ENCODE measurements at regions not wholly inside any gene's neighbourhood (a gene's known extent, or its start where the extent isn't known, plus 50 kb on each side); places are given as distances from the start of the nearest gene placed in this dataset.

DNA sequence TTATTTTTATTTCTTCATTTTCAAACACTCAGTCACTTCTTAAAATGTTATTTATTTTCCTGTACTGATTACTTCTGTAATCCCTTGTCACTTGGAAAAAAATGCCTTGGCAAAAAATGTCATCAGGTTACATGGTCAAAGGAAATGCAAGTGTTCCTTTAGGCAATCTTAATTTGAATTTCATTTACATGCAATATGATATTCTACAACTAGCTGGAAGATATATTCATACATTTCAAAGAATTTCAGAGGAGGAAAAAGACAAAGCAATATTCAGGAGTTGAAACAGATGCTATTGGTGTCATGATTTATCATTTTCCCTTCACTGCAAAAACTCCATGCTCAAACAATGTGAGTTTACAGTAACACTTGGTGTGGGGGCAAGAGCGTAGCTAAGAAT lies 1316.6 kb downstream of the FSTL5 start:
- intact Hi-C loops (cut with DNase I, micrococcal nuclease): no loop called here
- ATAC-seq (no peak), DNase-seq (no peak)

DNA sequence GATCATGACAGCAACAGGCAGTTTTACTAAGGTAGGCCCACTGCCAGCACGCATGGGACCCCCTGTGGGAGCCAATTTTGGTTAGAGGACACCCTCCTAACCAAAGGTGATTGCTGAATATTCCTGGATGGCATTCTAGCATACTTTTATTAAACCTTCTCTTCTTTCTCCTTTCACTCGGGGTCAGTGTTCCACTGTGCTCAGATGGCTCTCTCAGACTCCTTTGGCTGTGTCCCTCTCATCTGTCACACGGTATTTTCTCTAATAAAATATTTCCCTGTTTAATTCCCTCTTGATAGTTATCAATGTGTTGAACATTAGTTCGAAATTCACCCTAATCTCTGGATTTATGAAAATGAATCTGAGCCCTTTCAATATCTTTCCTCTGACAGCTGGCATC lies 1315.3 kb downstream of the FSTL5 start:
- no peak for DNase-seq
- intact Hi-C loops (cut with DNase I, micrococcal nuclease): no loop called here
- no peak for ATAC-seq

DNA sequence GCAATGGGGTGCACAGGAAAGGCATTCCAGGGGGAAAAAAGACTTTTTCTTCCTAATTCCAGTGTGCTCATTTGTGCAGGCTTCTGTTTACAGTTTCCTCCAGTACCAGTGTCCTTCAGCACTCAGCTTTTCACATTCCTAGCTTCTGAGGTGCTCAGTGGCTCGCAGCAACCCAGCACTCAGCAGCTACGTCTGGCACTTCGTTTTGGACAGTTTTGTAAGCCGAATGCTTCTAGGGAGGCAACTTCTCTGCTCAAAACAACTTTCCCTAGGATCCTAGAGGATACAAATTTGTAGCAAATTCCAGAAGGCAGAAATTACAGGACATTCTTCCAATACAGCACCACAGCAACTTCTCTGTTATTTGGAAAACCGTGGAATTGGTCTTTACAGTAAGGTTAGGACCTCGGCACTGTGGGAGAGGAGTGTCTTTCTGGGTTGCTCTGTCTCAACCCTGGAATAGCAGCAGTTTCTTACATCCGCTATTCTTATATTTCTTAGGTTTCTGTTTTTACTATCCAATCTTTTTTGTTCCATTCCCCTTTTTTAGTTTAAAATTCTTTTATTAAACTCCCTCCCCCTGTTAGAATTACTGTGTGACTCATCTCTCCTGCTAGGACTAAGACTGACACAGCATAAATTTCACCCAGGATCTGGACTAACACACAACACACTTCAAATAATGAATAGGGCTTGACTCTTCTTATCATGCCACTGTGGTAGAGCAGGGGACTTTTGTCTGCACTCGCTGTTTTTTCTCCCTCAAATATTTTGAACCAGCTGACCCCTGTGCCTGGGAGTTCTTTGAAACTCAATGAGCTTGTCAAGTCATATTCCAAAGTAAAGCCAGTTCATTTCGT lies 1314.7 kb downstream of the FSTL5 start:
- DNase-seq (no peak), ATAC-seq (no peak)
- intact Hi-C loops (cut with DNase I, micrococcal nuclease): no loop called here

DNA sequence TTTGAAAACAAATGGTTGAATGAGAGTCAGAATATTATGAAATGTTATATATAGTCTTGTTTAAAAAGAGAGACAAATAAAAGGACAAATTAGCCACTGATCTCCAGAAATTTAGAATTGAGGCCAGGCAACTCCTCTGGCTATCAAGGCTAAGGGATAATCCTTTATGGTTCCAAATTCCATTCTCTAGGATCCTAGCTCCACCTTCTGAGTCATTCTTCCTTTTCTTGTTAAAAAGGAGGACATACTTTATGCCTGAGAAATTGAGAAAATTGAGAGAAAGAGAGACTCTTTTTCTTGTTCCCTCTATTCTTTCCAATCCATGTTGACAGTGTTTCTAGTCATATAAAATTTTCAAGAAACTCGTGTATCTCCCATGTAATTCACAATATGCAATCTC lies 1299.5 kb downstream of the FSTL5 start:
- ATAC-seq (no peak), DNase-seq (no peak)
- intact Hi-C loops (cut with DNase I, micrococcal nuclease): no loop called here

DNA sequence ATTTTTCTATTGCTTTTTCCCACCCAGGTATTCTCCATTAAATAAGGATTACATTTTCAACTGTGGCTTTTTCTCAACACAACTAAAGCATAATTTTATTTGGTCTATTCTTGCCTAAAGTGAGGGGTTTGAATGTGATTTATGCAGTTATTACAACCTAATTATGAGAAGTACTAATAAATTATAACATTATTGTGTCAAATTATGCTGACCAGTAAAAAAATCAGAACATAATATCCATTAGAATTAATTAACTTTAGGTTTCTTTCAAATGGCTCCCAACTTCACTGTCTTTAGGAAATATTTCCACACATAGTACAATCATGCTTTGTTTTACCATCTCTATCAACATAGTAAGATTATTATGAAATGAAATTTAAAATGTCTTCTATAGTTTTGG lies 1293.9 kb downstream of the FSTL5 start:
- no peak for ATAC-seq

DNA sequence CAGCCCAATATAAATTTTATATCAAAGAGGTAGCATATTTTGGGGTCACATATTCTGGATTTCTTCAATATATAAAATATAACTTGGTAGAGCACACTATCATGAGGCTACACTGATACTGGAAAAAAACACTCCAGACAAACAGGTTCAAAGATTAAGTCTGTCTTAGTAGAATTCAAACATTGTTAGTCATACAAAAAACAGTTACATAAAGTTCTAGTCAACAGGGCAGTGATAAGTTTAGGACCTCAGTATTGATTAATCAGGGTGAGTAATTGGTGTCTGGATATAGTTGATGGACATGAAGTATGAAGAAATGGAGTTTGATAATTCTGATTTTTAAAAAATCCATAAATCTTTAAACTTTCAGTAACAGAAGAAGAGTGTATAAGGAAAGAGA lies 1291.3 kb downstream of the FSTL5 start:
- no peak for DNase-seq
- ATAC-seq: no peak
- intact Hi-C loops (cut with DNase I, micrococcal nuclease): no loop called here

More for the DNA sequence above, 1293.9 kb downstream of the FSTL5 start:
- intact Hi-C loops (cut with DNase I, micrococcal nuclease): no loop called here
- no peak for DNase-seq

DNA sequence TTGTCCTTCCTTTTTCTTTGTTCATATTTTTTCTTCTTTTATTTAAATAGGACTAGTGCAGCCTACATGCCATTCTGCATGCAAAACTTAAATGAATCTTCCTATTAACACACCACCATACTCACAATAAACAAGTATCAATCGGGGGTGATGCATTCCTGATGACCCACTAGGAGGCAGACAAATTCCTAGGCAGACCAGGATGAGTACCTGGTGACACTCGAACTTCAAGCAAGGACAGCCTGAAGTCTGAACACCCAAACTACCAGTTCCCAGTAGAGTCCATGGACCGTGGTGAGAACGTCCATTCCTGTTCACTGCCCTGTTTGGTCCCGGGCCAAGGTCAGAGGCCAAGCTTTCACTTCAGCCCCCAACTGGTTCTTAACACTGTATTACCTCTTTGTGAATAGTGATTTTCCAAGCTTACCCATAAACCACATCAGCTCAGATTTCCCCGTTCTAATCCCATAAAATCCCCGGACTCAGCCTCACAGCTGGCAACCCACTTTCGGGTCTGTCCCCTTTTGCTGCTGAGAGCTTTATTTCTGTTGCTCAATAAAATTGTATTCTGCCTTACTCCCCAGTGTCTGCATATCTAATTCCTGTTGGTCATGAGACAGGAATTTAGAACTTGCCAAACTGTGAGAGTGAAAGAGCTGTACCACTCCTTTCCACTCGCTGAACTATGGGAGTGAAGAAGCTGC lies 1286.6 kb downstream of the FSTL5 start:
- no peak for DNase-seq
- ATAC-seq: no peak
- intact Hi-C loops (cut with DNase I, micrococcal nuclease): no loop called here

DNA sequence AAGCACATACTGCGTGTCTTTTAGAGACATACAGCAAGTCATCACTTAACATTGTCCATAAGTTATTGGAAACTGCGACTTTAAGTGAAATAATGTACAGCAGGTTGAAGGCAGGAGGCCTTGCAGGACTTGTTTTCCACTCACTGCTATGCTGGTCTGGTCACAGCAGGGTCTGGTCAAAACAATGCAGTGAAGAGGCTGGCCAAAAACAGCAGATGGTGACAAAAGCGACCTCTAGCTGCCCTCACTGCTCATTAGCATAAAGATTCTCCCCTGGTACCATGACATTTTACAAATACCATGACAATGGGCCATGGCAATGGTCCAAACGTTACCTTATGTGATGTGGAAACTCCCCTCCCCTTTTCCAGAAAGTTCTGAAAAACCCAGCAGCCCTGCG lies 1283.6 kb downstream of the FSTL5 start:
- intact Hi-C loops (cut with DNase I, micrococcal nuclease): no loop called here
- DNase-seq (no peak), ATAC-seq (no peak)

DNA sequence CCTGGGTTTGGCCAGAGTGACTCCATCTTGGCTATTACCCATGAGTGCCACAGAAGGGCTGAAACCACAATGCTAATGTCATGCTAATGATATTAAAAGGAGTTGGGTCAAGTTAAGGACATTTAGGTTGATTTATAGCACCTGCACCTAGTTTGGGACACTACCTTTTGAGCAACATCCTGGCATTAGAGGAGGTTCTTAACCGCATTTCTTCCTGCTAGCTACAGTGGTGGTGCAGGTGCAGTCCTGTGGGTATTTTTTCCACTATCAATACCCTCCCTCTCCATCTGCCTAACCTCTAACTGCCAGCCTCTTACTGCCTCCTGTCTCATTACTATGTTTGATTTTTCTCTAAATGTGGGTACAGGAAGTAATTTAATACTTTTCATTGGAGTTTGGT lies 1276.1 kb downstream of the FSTL5 start:
- intact Hi-C loops (cut with DNase I, micrococcal nuclease): no loop called here
- no peak for ATAC-seq
- no peak for DNase-seq

DNA sequence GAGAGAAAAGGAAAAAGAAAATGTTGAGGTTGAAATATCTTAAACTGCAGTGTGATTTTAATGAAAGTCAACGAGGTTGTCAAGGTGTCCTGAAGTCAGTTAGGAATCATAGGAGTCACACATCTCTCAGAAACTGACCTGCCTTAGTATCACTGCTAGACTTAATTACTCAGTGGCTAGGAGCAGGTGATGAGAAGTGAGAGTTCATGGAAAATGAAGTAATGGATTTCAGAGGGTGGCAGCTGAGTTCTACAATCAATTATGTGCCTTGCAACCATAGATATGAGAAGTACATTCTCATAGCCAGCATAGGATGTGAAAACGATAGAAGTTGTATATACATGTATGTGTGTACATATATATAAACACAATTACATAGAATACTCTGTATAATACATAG lies 1269.7 kb downstream of the FSTL5 start:
- no peak for ATAC-seq
- intact Hi-C loops (cut with DNase I, micrococcal nuclease): no loop called here

DNA sequence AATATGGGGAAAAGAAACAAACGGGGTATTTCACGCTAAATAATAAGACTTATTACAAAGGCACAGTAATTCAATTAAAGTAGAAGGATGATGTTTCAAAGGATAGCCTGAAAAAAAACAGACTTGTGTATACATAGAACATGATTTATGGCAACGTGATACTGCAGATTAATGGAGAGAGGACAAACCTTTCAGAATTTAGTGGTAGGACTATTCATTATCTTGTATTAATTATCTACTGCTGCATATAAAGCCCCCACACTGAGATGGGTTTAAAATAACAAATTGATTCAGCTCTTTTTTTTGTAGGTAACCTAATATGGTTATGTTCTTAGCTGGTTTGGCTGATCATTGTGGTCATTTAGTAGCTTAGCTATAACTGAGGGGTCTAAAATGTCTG lies 1269.0 kb downstream of the FSTL5 start:
- intact Hi-C loops (cut with DNase I, micrococcal nuclease): no loop called here

More for the DNA sequence above, 1269.7 kb downstream of the FSTL5 start:
- no peak for DNase-seq

DNA sequence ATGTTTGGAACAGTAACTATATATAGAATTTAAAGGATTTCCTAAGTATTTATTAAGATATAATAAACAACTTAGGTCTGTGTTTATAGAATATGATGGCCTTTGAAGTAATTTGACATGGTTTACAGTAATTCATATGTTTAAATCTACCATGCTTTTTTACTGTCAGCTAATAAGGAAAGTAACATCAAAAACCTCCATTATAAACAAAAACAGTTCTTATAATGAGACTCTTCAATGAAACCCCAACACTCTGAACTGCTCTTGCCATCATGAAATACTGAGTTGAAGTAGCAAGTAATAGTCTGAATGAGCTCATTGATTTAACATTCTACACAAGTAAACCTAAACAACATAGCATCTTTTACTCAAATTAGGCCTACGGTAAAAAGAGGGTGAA lies 1236.5 kb downstream of the FSTL5 start:
- intact Hi-C loops (cut with DNase I, micrococcal nuclease): no loop called here
- no peak for ATAC-seq
- DNase-seq: no peak

More for the DNA sequence above, 1269.0 kb downstream of the FSTL5 start:
- ATAC-seq (no peak), DNase-seq (no peak)

DNA sequence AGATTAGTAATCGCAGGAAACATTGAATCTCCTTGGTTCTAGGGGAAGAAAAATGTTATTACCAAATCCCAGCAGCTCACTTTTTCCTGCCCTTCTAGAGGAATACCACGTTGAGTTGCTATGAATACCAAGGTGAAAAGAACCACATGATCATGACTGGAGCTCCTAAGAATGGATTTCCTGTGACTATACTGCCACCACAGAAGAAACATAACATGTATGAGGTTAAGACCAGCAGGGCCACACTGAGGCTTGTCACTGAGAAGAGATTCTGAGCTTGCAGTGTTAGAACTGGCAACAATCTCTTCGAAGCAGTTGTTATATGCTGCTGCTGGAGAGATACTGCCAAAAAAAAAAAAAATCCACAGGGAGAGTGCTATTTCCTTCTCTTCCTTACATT lies 1235.3 kb downstream of the FSTL5 start:
- intact Hi-C loops (cut with DNase I, micrococcal nuclease): no loop called here
- ATAC-seq (no peak), DNase-seq (no peak)

DNA sequence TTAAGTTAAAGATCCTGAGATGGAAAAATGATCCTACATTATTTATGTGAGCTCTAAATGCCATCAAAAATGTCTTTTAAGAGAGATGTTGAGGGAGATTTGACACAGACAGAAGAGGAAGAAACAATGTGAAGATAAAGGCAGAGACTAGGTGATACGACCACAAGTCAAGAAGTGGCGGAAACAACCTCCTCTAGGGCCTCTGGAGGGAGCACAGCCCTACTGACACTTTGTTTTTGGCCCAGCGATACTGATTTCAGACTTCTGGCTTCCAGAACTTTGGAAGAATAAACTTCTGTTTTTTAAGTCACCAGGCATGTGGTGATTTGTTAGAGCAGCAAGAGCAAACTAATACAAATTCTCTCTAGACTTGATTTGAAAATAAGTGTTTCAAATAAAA lies 1216.1 kb downstream of the FSTL5 start:
- DNase-seq: no peak
- no peak for ATAC-seq
- intact Hi-C loops (cut with DNase I, micrococcal nuclease): no loop called here

DNA sequence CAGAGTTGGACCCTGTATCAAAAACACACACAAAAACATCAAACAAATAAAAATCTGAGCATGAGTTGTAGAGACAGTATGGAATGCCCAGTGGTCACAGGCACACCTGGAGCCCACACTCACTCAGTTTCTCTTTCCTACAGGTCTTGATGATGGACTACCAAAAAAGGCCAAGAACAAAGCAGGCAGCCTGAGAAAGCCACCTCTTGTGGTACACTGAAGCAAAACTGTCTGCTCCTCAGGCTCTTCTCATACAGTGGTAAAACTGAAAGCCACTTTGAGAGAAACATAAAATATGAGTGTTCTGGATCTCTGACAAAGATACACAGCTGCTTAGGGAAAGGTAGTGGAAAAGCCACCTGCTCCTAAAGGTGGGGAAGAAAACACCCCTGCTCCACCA lies 1206.9 kb downstream of the FSTL5 start:
- intact Hi-C loops (cut with DNase I, micrococcal nuclease): no loop called here
- DNase-seq (no peak), ATAC-seq (no peak)

DNA sequence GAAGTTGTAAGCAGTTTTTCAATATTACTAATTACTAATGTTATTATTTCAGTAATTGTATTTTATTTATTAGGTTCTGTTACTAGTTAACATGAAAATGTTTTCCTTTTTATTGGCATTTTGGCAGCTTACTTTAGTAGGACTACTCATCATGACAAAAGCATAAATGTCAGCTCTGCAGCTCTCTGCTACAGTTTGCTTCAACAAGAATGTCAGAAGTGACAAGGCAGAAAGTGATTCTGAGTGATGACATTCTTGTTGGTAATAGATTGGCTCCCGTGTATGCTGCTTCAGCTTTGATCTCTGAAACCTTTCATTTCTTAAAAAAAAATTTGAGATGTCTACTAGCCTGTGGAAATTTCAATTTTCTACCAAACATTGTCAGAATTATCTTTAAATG lies 1193.9 kb downstream of the FSTL5 start:
- ATAC-seq (no peak), DNase-seq (no peak)
- intact Hi-C loops (cut with DNase I, micrococcal nuclease): no loop called here

DNA sequence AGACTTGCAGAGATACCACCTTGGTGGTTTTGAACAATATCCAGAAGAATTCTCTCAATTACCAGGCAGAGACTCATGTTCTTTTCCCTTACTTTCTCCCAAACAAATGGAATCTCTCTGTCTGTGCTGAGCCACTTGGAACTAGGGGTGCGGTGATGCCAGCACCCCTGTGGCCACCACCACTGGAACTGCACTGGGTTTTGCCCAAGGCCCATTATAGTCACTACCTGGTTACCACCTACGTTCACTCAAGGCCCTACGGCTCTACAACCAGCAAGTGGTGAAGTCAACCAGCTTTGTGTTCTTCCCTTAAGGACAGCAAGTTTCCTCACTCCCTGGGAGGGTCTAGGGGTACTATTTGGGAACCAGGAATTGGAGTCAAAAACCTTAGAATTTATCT lies 1183.7 kb downstream of the FSTL5 start:
- ATAC-seq (no peak), DNase-seq (no peak)

DNA sequence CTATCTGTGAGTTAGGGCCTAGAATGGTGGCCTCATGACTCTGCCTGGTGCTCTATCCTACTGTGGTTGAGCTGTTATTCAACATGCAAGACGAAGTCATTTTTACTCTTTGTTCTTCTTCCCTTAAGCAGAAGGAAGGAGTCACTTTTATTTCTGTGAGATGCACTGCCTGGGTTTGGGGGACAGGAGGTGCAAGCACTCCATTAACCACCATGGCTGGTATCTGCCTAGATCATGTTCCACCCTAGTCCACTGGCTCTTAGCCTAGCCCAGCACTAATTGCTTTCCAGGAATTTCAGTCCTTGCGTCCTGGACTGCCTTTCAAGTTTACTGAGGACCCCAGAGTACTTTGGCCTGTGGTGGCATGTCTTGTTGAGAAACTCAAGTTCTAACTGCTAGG lies 1182.7 kb downstream of the FSTL5 start:
- intact Hi-C loops (cut with DNase I, micrococcal nuclease): no loop called here
- no peak for ATAC-seq
- DNase-seq: no peak

More for the DNA sequence above, 1183.7 kb downstream of the FSTL5 start:
- intact Hi-C loops (cut with DNase I, micrococcal nuclease): no loop called here

DNA sequence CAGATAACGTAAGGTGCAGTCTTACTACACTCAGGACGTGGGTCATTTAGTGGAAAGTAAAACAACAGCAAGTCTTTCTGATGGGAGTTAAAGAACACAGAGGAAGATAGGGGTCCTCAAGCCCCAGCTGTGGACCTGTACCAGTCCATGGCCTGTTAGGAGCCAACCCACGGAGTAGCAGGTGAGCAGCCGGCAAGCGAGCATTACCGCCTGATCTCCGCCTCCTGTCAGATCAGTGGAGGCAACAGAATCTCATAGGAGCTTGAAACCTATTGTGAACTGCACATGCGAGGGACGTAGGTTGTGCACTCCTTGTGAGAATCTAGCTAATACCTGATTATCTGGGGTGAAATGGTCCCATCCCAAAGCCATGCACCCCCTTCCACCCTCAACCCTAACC lies 1180.8 kb downstream of the FSTL5 start:
- DNase-seq (no peak), ATAC-seq (no peak)
- intact Hi-C loops (cut with DNase I, micrococcal nuclease): no loop called here

DNA sequence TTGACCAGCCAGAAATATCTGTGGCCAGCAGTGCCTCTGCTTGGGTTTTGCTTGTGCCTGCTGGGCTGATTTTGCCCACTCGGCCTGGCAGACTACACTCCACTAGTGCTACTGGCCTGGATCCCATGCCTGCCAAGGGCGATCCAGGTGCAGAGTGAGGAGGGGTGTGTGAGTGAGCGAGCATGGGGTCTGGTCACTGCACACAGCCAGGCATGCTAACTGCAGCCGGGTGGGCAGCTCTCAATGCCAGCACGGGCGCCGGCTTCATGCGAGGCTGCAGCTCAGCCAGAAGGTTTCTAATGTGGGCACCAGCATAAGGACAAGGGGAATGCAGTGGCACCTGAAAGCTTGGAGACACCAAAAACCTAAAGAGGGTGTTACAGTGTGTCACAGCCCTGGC lies 1161.4 kb downstream of the FSTL5 start:
- intact Hi-C loops (cut with DNase I, micrococcal nuclease): no loop called here
- DNase-seq (no peak), ATAC-seq (no peak)
